Suprapubic skin (tissue), 4 donors: ENCODE measurements at regions not wholly inside any gene's neighbourhood (a gene's known extent, or its start where the extent isn't known, plus 50 kb on each side); places are given as distances from the start of the nearest gene placed in this dataset.

ENCODE experiments used
- EP300 ChIP-seq: sonication (generic); formaldehyde crosslinking; IDR thresholded peaks from one replicate; pipeline ENCODE4 v1.6.1; 2017; ENCODE audit warnings: antibody characterized with exemption
- POLR2A ChIP-seq, 2 donors: fragments of 450-650 bp; IDR thresholded peaks; one replicate each; pipeline ENCODE4 v1.6.1; 2017; ENCODE audit warnings: antibody characterized with exemption in 2 of 2, mild to moderate bottlenecking in 2 of 2, moderate library complexity in 2 of 2
- POLR2AphosphoS5 ChIP-seq, 3 donors: sonication (generic); formaldehyde crosslinking; IDR thresholded peaks; one replicate each; pipeline ENCODE4 v1.6.1; 2017; ENCODE audit warnings: antibody characterized with exemption in 3 of 3
- TF ChIP-seq, protein P1 (sequence below), 2 donors: fragments of 200-600 bp in 1 of 2; fragments of 450-650 bp in 1 of 2; sonication (generic) in 1 of 2; IDR thresholded peaks; one replicate each; pipeline ENCODE4 v1.5.1; 2016 to 2019; ENCODE audit warnings: antibody characterized with exemption in 2 of 2, mild to moderate bottlenecking in 1 of 2, moderate library complexity in 1 of 2

- TF ChIP-seq, protein P1, sequence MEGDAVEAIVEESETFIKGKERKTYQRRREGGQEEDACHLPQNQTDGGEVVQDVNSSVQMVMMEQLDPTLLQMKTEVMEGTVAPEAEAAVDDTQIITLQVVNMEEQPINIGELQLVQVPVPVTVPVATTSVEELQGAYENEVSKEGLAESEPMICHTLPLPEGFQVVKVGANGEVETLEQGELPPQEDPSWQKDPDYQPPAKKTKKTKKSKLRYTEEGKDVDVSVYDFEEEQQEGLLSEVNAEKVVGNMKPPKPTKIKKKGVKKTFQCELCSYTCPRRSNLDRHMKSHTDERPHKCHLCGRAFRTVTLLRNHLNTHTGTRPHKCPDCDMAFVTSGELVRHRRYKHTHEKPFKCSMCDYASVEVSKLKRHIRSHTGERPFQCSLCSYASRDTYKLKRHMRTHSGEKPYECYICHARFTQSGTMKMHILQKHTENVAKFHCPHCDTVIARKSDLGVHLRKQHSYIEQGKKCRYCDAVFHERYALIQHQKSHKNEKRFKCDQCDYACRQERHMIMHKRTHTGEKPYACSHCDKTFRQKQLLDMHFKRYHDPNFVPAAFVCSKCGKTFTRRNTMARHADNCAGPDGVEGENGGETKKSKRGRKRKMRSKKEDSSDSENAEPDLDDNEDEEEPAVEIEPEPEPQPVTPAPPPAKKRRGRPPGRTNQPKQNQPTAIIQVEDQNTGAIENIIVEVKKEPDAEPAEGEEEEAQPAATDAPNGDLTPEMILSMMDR (IDR thresholded peaks at IDR 0.05): no peak
- TF ChIP-seq POLR2A (IDR thresholded peaks at IDR 0.05): no peak
- no peak for TF ChIP-seq EP300
- no peak for TF ChIP-seq POLR2AphosphoS5 (IDR thresholded peaks at IDR 0.05)
These were observed 501.3 kb downstream of the CD83 start for GRCh38 chr6:14618759-14619418.
